ENCODE measurements at regions not wholly inside any gene's neighbourhood (a gene's known extent, or its start where the extent isn't known, plus 50 kb on each side); places are given as distances from the start of the nearest gene placed in this dataset.

DNA sequence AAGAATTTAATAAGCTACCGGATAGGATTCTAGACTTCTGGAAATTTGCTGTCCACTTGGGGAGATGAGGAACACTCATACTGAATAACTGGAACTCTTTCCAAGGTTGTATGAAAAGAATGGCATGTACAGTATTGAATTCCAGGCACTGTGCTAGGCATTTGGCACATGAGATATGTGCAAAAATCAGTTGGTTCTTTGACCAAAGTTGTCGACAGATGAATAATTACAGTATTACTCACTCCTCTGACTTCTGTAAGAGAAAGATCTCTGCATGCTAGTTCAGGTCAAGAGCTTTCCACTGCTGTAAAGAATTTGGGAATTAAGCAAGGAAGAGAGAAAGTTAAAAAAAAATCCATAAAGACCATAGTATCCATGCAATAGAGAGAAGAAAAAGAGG lies 764.7 kb downstream of the BCL11B start:
- Mint-ChIP-seq H3K27ac (no peak overlapping the region), H3K4me1 (ENCODE audit: low read depth) (no peaks in the 10 kb centered on the region), H3K9me3 (peaks cover 58% of the 10 kb centered on the region), H3K36me3 (ENCODE audit: low read depth) (no peaks in the 10 kb centered on the region), H3K4me3 (no peak overlapping the region), H3K27me3 (ENCODE audit: insufficient read depth) (peaks cover 2% of the 10 kb centered on the region; the same call in 1 of the 2 replicates)
- TF ChIP-seq CTCF (IDR thresholded peaks at IDR 0.05): no peak
- DNase-seq: no peak

DNA sequence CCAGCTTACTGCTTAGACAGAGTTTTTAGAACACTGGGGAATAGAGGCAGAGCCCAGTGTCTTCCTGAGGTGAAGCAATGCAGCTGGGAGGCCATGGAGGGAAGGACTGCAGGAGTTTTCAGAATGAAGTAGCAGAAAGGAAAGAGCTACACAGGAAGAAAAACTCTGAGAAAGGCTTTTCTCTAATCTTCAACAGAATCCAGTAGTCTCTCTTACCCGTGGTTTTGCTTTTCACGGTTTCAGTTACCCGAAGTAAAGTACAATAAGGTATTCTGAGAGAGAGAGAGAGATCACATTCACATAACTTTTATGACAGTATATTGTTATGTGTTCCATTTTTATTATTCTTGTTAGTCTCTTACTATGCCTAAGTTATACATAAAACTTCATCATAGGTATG lies 761.6 kb downstream of the BCL11B start:
- Mint-ChIP-seq H3K9me3 (peaks cover 63% of the 10 kb centered on the region), H3K4me1 (ENCODE audit: low read depth) (no peaks in the 10 kb centered on the region), H3K4me3 (no peak overlapping the region), H3K27me3 (ENCODE audit: insufficient read depth) (no peaks in the 10 kb centered on the region), H3K36me3 (ENCODE audit: low read depth) (no peaks in the 10 kb centered on the region), H3K27ac (no peak overlapping the region)
- DNase-seq: no peak
- TF ChIP-seq CTCF (IDR thresholded peaks at IDR 0.05): no peak

GRCh38 chr14:98512501-98513251 lies 759.3 kb downstream of the BCL11B start:
- H3K27ac Mint-ChIP-seq: no peak overlapping the region
- H3K27me3 Mint-ChIP-seq (ENCODE audit: insufficient read depth): no peaks in the 10 kb centered on the region
- H3K4me1 Mint-ChIP-seq (ENCODE audit: low read depth): no peaks in the 10 kb centered on the region
- no peaks in the 10 kb centered on the region for H3K36me3 Mint-ChIP-seq (ENCODE audit: low read depth)
- no peak overlapping the region for H3K4me3 Mint-ChIP-seq
- DNase-seq: no peak
- peaks cover 70% of the 10 kb centered on the region for H3K9me3 Mint-ChIP-seq
- TF ChIP-seq CTCF (IDR thresholded peaks at IDR 0.05): no peak

DNA sequence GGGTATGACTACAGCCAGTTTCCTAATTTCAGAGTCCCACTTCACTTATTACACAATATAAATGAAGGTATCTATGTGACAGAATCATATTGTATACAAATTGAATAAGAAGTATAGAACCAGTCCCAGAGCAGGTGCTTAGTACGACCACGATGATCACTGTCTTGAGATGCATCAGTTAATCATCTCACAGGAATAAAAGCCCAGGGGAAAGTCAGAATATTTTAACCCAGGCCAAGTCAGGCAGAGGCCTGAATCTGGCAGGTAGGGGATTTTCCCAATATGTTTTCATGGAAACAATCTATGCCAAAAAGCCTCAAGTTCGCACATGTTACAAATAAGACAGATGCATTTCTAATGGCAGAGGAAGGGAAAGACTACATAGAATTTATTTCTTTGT lies 758.4 kb downstream of the BCL11B start:
- no peak for TF ChIP-seq CTCF (IDR thresholded peaks at IDR 0.05)
- Mint-ChIP-seq H3K4me1 (ENCODE audit: low read depth) (no peaks in the 10 kb centered on the region), H3K4me3 (no peak overlapping the region), H3K9me3 (peaks cover 66% of the 10 kb centered on the region), H3K36me3 (ENCODE audit: low read depth) (no peaks in the 10 kb centered on the region), H3K27ac (no peak overlapping the region), H3K27me3 (ENCODE audit: insufficient read depth) (no peaks in the 10 kb centered on the region)
- no peak for DNase-seq

GRCh38 chr14:98514016-98514415 lies 758.0 kb downstream of the BCL11B start:
- Mint-ChIP-seq H3K9me3 (peaks cover 62% of the 10 kb centered on the region), H3K27me3 (ENCODE audit: insufficient read depth) (no peaks in the 10 kb centered on the region), H3K36me3 (ENCODE audit: low read depth) (no peaks in the 10 kb centered on the region), H3K4me3 (no peak overlapping the region), H3K27ac (no peak overlapping the region), H3K4me1 (ENCODE audit: low read depth) (no peaks in the 10 kb centered on the region)
- TF ChIP-seq CTCF (IDR thresholded peaks at IDR 0.05): no peak
- DNase-seq: no peak
